Endothelial cell of umbilical vein (primary cell): ENCODE measurements at regions not wholly inside any gene's neighbourhood (a gene's known extent, or its start where the extent isn't known, plus 50 kb on each side); places are given as distances from the start of the nearest gene placed in this dataset.

ENCODE experiments used
- CTCF ChIP-seq, 2 donors: IDR thresholded peaks; 1 replicate in 1 of 2; 2 replicates in 1 of 2; pipeline ENCODE4 v1.5.1; 2011; ENCODE audit warnings: low read length in 2 of 2, mild to moderate bottlenecking in 2 of 2, moderate library complexity in 2 of 2, control low read depth in 1 of 2, inconsistent platforms in 1 of 2, low read depth in 1 of 2; ENCODE audit not compliant: insufficient read depth in 1 of 2; ENCODE audit errors: extremely low read depth in 1 of 2
- EZH2 ChIP-seq: IDR thresholded peaks from 2 replicates; pipeline ENCODE4 v1.6.1; 2012; ENCODE audit warnings: borderline replicate concordance, low read depth, mild to moderate bottlenecking, moderate library complexity, low read length, inconsistent platforms; ENCODE audit not compliant: severe bottlenecking
- GATA2 ChIP-seq: IDR thresholded peaks from 2 replicates; pipeline ENCODE4 v1.7.0; 2011; ENCODE audit warnings: low read depth, mild to moderate bottlenecking, moderate library complexity, mixed read lengths, low read length; ENCODE audit not compliant: insufficient read length, insufficient read depth
- JUN ChIP-seq: IDR thresholded peaks from 2 replicates; pipeline ENCODE4 v1.6.1; 2011; ENCODE audit warnings: borderline replicate concordance, low read depth; ENCODE audit not compliant: insufficient read length, insufficient read depth
- MYC ChIP-seq: IDR thresholded peaks from one replicate; pipeline ENCODE4 v1.6.1; 2011; ENCODE audit warnings: mild to moderate bottlenecking, low read depth, low read length
- POLR2A ChIP-seq: IDR thresholded peaks from 2 replicates; pipeline ENCODE4 v1.6.1; 2012; ENCODE audit warnings: low read depth, mild to moderate bottlenecking, control low read depth, low read length

GRCh38 chr13:111575719-111576118 is 255.3 kb downstream of the TEX29 start:
- TF ChIP-seq JUN (no peak), EZH2 (no peak), POLR2A (no peak), CTCF (IDR thresholded peaks at IDR 0.05; ENCODE audit: extremely low read depth in 1 of 2, insufficient read depth in 1 of 2, low read depth in 1 of 2, low read length in 2 of 2) (no peak), MYC (no peak), GATA2 (no peak)
